HCT116 (cell line): ENCODE measurements at regions not wholly inside any gene's neighbourhood (a gene's known extent, or its start where the extent isn't known, plus 50 kb on each side); places are given as distances from the start of the nearest gene placed in this dataset.

Experiments used
- ATAC-seq: fragments of 200-7000 bp; cut with Tn5 transposase; 2 replicates; pipeline ENCODE4 v1.9.1; 2020; ENCODE audit warnings: mild to moderate bottlenecking, moderate library complexity
- BruUV-seq: library from RNA; stranded (reverse); fragments of 400-500 nt; replicated peaks from 2 replicates; lab custom pipeline; 2021; lab: Mats Ljungman, UMichigan
- CTCF ChIA-PET: fragments of 300-600 bp; sonication (Branson Sonifier 250); formaldehyde crosslinking; loops from one replicate; lab custom pipeline; 2021; ENCODE audit warnings: antibody characterized with exemption; lab: Charles Lee
- POLR2A ChIA-PET: fragments of 300-600, 350-600 bp; sonication (Branson Sonifier 250); formaldehyde crosslinking; loops from one replicate; lab custom pipeline; 2021; ENCODE audit warnings: antibody characterized with exemption; lab: Charles Lee
- RAD21 ChIA-PET, 2 experiments: fragments of 300-600 bp; sonication (Branson Sonifier 250); formaldehyde crosslinking; loops; one replicate each; lab custom pipeline; 2023; ENCODE audit warnings: low total read pairs in 2 of 2; ENCODE audit not compliant: uncharacterized antibody in 2 of 2, unreplicated experiment in 2 of 2, low non-redundant PET in 1 of 2; lab: Charles Lee
- DNase-seq: peaks from one replicate; pipeline ENCODE4 v3.0.0-alpha.2; 2010; ENCODE audit warnings: low read depth, low spot score
- H2AFZ ChIP-seq: fragments of 200-600 bp; shearing (Covaris generic), sonication (generic); 2 replicates; pipeline ENCODE4 v1.6.1; 2017; ENCODE audit warnings: low read depth, mixed run types, mixed read lengths, antibody characterized with exemption, low read length; ENCODE audit not compliant: poor library complexity, severe bottlenecking
- H3K27ac ChIP-seq: 2 replicates; pipeline ENCODE4 v1.5.1; 2012; ENCODE audit warnings: low read depth, low read length
- H3K27me3 ChIP-seq: fragments of 200-600 bp; sonication (generic); 2 replicates; pipeline ENCODE4 v1.6.1; 2016; ENCODE audit warnings: mixed run types, low read length, mixed read lengths; ENCODE audit not compliant: insufficient read depth
- H3K36me3 ChIP-seq, 2 experiments: fragments of 200-500 bp in 1 of 2; fragments of 200-600 bp in 1 of 2; sonication (Bioruptor generic) in 1 of 2; sonication (generic) in 1 of 2; 2 replicates each; pipeline versions ENCODE4 v1.5.1 to v1.6.1; 2014 to 2016; ENCODE audit warnings: low read length in 2 of 2, inconsistent platforms in 1 of 2, mixed read lengths in 1 of 2, mixed run types in 1 of 2; ENCODE audit not compliant: insufficient read depth in 2 of 2, control insufficient read depth in 1 of 2
- H3K4me1 ChIP-seq, 2 experiments: fragments of 200-600 bp in 1 of 2; sonication (generic) in 1 of 2; 2 replicates each; pipeline versions ENCODE4 v1.5.1 to v1.6.1; 2012 to 2017; ENCODE audit warnings: low read length in 2 of 2, inconsistent platforms in 1 of 2, mild to moderate bottlenecking in 1 of 2, mixed read lengths in 1 of 2, mixed run types in 1 of 2, moderate library complexity in 1 of 2; ENCODE audit not compliant: insufficient read depth in 2 of 2, control insufficient read depth in 1 of 2
- H3K4me2 ChIP-seq: fragments of 200-600 bp; sonication (generic); 2 replicates; pipeline ENCODE4 v1.6.1; 2017; ENCODE audit warnings: mixed run types, low read length, mixed read lengths
- H3K4me3 ChIP-seq, 2 experiments: fragments of 200-600 bp in 1 of 2; sonication (generic) in 1 of 2; replicated peaks in 1 of 2; 2 replicates each; pipeline ENCODE4 v1.5.1; 2011 to 2016; ENCODE audit warnings: low read length in 2 of 2, control low read depth in 1 of 2, low read depth in 1 of 2, mild to moderate bottlenecking in 1 of 2, mixed read lengths in 1 of 2, mixed run types in 1 of 2
- H3K79me2 ChIP-seq: fragments of 200-600 bp; sonication (generic); 2 replicates; pipeline ENCODE4 v1.6.1; 2017; ENCODE audit warnings: mild to moderate bottlenecking, mixed run types, low read length, moderate library complexity, mixed read lengths; ENCODE audit not compliant: insufficient read depth
- H3K9ac ChIP-seq: fragments of 200-600 bp; sonication (generic); 2 replicates; pipeline ENCODE4 v1.6.1; 2016; ENCODE audit warnings: low read length, mixed read lengths
- H3K9me2 ChIP-seq: fragments of 200-600 bp; sonication (generic), shearing (Covaris generic); 2 replicates; pipeline ENCODE4 v1.6.1; 2017; ENCODE audit warnings: mixed run types, mild to moderate bottlenecking, moderate library complexity; ENCODE audit not compliant: insufficient read depth
- H3K9me3 ChIP-seq, 2 experiments: fragments of 200-500 bp in 1 of 2; fragments of 200-600 bp in 1 of 2; sonication (Bioruptor generic) in 1 of 2; sonication (generic) in 1 of 2; 2 replicates each; pipeline ENCODE4 v1.6.1; 2014 to 2017; ENCODE audit warnings: low read length in 2 of 2, mixed read lengths in 2 of 2, inconsistent platforms in 1 of 2, low read depth in 1 of 2, mild to moderate bottlenecking in 1 of 2, mixed run types in 1 of 2, moderate library complexity in 1 of 2; ENCODE audit not compliant: control insufficient read depth in 1 of 2, insufficient read depth in 1 of 2
- H4K20me1 ChIP-seq: fragments of 200-600 bp; sonication (generic), shearing (Covaris generic); 2 replicates; pipeline ENCODE4 v1.6.1; 2017; ENCODE audit warnings: mixed run types, mild to moderate bottlenecking, moderate library complexity; ENCODE audit not compliant: insufficient read depth
- CBX3 ChIP-seq: IDR thresholded peaks from 2 replicates; pipeline ENCODE4 v1.6.1; 2012; ENCODE audit warnings: low read depth
- EGR1 ChIP-seq: IDR thresholded peaks from 2 replicates; pipeline ENCODE4 v1.6.1; 2012; ENCODE audit warnings: low read depth
- EZH2phosphoT487 ChIP-seq: fragments of 200-600 bp; IDR thresholded peaks from 2 replicates; pipeline ENCODE4 v1.6.1; 2018; ENCODE audit warnings: antibody characterized with exemption, borderline replicate concordance
- JUND ChIP-seq: IDR thresholded peaks from 2 replicates; pipeline ENCODE4 v1.6.1; 2012
- POLR2A ChIP-seq: IDR thresholded peaks from 2 replicates; pipeline ENCODE4 v1.7.0; 2011; ENCODE audit warnings: borderline replicate concordance; ENCODE audit not compliant: insufficient read depth, insufficient read length; ENCODE audit errors: extremely low read depth
- POLR2AphosphoS5 ChIP-seq: IDR thresholded peaks from 2 replicates; pipeline ENCODE4 v1.6.1; 2011; ENCODE audit warnings: mild to moderate bottlenecking, low read depth, low read length, moderate library complexity
- RAD21 ChIP-seq: IDR thresholded peaks from 2 replicates; pipeline ENCODE4 v1.6.1; 2012; ENCODE audit warnings: low read depth, mild to moderate bottlenecking
- SRF ChIP-seq: IDR thresholded peaks from 2 replicates; pipeline ENCODE4 v1.6.1; 2012; ENCODE audit warnings: low read depth
- YY1 ChIP-seq: IDR thresholded peaks from 2 replicates; pipeline ENCODE4 v1.6.1; 2011; ENCODE audit warnings: low read length, low read depth, moderate library complexity, mild to moderate bottlenecking; ENCODE audit not compliant: insufficient replicate concordance; ENCODE audit errors: extremely low read depth
- ZNF274 ChIP-seq: fragments of 200-500 bp; sonication (Bioruptor generic); IDR thresholded peaks from 2 replicates; pipeline ENCODE4 v1.6.1; 2014; ENCODE audit warnings: mild to moderate bottlenecking, low read depth, low read length, inconsistent platforms
- intact Hi-C: fragments of 100-400 bp; cut with micrococcal nuclease; formaldehyde crosslinking; loops from 2 replicates; pipeline ENCODE4 v1.10.0; 2022
- TF ChIP-seq, protein P1 (sequence below): IDR thresholded peaks from 2 replicates; pipeline ENCODE4 v1.6.1; 2011; ENCODE audit warnings: mild to moderate bottlenecking, low read length, moderate library complexity; ENCODE audit not compliant: insufficient replicate concordance; ENCODE audit errors: extremely low read depth
- TF ChIP-seq, protein P2 (sequence below): IDR thresholded peaks from 2 replicates; pipeline ENCODE4 v1.6.1; 2012
- TF ChIP-seq, protein P3 (sequence below): IDR thresholded peaks from 2 replicates; pipeline ENCODE4 v1.6.1; 2012; ENCODE audit warnings: low read depth

DNA sequence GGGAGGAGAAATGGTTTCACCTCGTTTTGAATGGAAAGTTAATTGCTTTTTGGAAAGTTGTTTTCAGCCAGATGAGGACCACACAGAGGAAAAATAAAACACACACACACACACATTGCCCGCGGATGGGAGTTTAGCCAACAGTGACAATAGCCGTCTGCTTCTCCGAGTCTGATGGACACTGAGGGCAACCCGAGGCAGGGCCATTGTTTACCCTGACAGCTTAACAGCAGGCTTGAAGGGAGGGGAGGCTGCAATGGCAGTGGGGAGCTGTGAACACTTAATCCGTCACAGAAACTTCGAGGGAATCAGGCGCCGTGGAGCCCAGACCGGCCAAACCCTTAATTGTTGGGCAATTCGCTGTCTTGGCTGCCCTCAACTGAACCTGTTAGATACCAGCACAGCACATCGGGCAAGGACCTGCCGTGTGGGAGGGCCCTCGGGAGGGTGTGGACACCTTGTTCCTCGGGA, 145.9 kb downstream of the ACKR3 start:
- Histone ChIP-seq H2AFZ (no peak overlapping the region), H4K20me1 (no peaks in the 10 kb centered on the region), H3K27ac (no peak overlapping the region), H3K36me3 (no peaks in the 10 kb centered on the region), H3K4me1 (no peaks in the 10 kb centered on the region), H3K9ac (no peak overlapping the region), H3K9me2 (no peaks in the 10 kb centered on the region), H3K27me3 (peaks cover 18% of the 10 kb centered on the region), H3K4me3 (no peak overlapping the region), H3K79me2 (no peaks in the 10 kb centered on the region), H3K9me3 (no peaks in the 10 kb centered on the region), H3K4me2 (no peak overlapping the region)
- RAD21 ChIA-PET = no interaction called here
- ATAC-seq (no peak), DNase-seq (no peak)
- no TSS peak for BruUV-seq
- TF ChIP-seq, protein P1, sequence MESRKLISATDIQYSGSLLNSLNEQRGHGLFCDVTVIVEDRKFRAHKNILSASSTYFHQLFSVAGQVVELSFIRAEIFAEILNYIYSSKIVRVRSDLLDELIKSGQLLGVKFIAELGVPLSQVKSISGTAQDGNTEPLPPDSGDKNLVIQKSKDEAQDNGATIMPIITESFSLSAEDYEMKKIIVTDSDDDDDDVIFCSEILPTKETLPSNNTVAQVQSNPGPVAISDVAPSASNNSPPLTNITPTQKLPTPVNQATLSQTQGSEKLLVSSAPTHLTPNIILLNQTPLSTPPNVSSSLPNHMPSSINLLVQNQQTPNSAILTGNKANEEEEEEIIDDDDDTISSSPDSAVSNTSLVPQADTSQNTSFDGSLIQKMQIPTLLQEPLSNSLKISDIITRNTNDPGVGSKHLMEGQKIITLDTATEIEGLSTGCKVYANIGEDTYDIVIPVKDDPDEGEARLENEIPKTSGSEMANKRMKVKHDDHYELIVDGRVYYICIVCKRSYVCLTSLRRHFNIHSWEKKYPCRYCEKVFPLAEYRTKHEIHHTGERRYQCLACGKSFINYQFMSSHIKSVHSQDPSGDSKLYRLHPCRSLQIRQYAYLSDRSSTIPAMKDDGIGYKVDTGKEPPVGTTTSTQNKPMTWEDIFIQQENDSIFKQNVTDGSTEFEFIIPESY = no peak
- TF ChIP-seq JUND (no peak), POLR2AphosphoS5 (no peak), CBX3 (no peak), EGR1 (no peak), POLR2A (no peak)
- CTCF ChIA-PET = no interaction called here
- POLR2A ChIA-PET = no interaction called here
- intact Hi-C loops = no loop called here

DNA sequence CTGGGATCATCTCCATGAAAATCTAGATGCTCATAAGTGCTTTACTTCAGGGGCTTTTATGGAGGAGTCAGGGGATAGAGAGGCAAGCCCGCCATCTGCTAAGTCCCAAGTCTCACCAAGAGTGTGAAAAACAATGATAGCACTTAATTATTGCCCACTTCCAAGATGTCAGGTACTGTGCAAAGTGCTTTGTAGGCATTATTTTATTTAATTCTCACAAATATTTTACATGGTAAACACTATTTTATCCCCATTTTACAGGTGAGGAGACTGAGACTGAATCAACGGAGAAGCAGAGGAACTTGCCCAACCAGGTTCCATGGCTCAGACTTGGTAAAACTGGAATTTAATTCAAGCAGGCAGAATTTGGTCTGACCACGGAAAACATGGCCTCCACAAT, 147.5 kb downstream of the ACKR3 start:
- H3K27me3 ChIP-seq = peaks cover 18% of the 10 kb centered on the region
- BruUV-seq = no TSS peak
- no peaks in the 10 kb centered on the region for H3K79me2 ChIP-seq
- H3K36me3 ChIP-seq = no peaks in the 10 kb centered on the region
- ChIA-PET CTCF (no interaction called here), RAD21 (no interaction called here), POLR2A (no interaction called here)
- no peaks in the 10 kb centered on the region for H3K9me3 ChIP-seq
- no peak for DNase-seq
- no peak overlapping the region for H3K27ac ChIP-seq
- H3K4me1 ChIP-seq = no peaks in the 10 kb centered on the region
- no peaks in the 10 kb centered on the region for H3K9me2 ChIP-seq
- H3K9ac ChIP-seq = no peak overlapping the region
- intact Hi-C loops = no loop called here
- no peak overlapping the region for H3K4me3 ChIP-seq
- no peaks in the 10 kb centered on the region for H4K20me1 ChIP-seq
- no peak for ATAC-seq
- H3K4me2 ChIP-seq = no peak overlapping the region
- no peak overlapping the region for H2AFZ ChIP-seq
- no peak for TF ChIP-seq EZH2phosphoT487
- TF ChIP-seq, protein P2, sequence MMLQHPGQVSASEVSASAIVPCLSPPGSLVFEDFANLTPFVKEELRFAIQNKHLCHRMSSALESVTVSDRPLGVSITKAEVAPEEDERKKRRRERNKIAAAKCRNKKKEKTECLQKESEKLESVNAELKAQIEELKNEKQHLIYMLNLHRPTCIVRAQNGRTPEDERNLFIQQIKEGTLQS = no peak
- TF ChIP-seq YY1 = no peak
- TF ChIP-seq POLR2AphosphoS5 = no peak
- TF ChIP-seq RAD21 = no peak
- no peak for TF ChIP-seq JUND
- no peak for TF ChIP-seq ZNF274
- no peak for TF ChIP-seq SRF
- TF ChIP-seq CBX3 = no peak
- TF ChIP-seq, protein P3, sequence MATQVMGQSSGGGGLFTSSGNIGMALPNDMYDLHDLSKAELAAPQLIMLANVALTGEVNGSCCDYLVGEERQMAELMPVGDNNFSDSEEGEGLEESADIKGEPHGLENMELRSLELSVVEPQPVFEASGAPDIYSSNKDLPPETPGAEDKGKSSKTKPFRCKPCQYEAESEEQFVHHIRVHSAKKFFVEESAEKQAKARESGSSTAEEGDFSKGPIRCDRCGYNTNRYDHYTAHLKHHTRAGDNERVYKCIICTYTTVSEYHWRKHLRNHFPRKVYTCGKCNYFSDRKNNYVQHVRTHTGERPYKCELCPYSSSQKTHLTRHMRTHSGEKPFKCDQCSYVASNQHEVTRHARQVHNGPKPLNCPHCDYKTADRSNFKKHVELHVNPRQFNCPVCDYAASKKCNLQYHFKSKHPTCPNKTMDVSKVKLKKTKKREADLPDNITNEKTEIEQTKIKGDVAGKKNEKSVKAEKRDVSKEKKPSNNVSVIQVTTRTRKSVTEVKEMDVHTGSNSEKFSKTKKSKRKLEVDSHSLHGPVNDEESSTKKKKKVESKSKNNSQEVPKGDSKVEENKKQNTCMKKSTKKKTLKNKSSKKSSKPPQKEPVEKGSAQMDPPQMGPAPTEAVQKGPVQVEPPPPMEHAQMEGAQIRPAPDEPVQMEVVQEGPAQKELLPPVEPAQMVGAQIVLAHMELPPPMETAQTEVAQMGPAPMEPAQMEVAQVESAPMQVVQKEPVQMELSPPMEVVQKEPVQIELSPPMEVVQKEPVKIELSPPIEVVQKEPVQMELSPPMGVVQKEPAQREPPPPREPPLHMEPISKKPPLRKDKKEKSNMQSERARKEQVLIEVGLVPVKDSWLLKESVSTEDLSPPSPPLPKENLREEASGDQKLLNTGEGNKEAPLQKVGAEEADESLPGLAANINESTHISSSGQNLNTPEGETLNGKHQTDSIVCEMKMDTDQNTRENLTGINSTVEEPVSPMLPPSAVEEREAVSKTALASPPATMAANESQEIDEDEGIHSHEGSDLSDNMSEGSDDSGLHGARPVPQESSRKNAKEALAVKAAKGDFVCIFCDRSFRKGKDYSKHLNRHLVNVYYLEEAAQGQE = no peak
